Endodermal cell (in vitro differentiated cells): ENCODE measurements at regions not wholly inside any gene's neighbourhood (a gene's known extent, or its start where the extent isn't known, plus 50 kb on each side); places are given as distances from the start of the nearest gene placed in this dataset.

Experiments used
- DNase-seq: peaks from one replicate; pipeline ENCODE4 v3.0.0-alpha.2; 2017
- H3K27ac ChIP-seq: 2 replicates; pipeline ENCODE4 v1.5.1; 2013; ENCODE audit warnings: mild to moderate bottlenecking, low read depth, low read length, moderate library complexity
- H3K27me3 ChIP-seq: 2 replicates; pipeline ENCODE4 v1.6.1; 2013; ENCODE audit warnings: mild to moderate bottlenecking, low read length, moderate library complexity; ENCODE audit not compliant: insufficient read depth, control insufficient read depth, poor library complexity, severe bottlenecking
- H3K36me3 ChIP-seq: 2 replicates; pipeline ENCODE4 v1.7.0; 2013; ENCODE audit warnings: mild to moderate bottlenecking, low read length, moderate library complexity; ENCODE audit not compliant: control insufficient read depth, insufficient read depth
- H3K4me1 ChIP-seq: one replicate; pipeline ENCODE4 v1.7.0; 2013; ENCODE audit warnings: low read length; ENCODE audit not compliant: control insufficient read depth, insufficient read depth
- H3K4me3 ChIP-seq: 2 replicates; pipeline ENCODE4 v1.5.1; 2013; ENCODE audit warnings: mild to moderate bottlenecking, low read length, moderate library complexity
- H3K9ac ChIP-seq: 2 replicates; pipeline ENCODE4 v1.6.1; 2013; ENCODE audit warnings: mild to moderate bottlenecking, low read length, moderate library complexity; ENCODE audit not compliant: poor library complexity, severe bottlenecking; ENCODE audit errors: extremely low read depth
- H3K9me3 ChIP-seq: 2 replicates; pipeline ENCODE4 v1.6.1; 2013; ENCODE audit warnings: mild to moderate bottlenecking, low read length, moderate library complexity; ENCODE audit not compliant: control insufficient read depth
- H3K27ac Mint-ChIP-seq: 2 replicates; pipeline ENCODE4 v1.8.0; 2020; ENCODE audit warnings: mixed read lengths
- H3K27me3 Mint-ChIP-seq: 2 replicates; pipeline ENCODE4 v1.8.0; 2021; ENCODE audit warnings: mild to moderate bottlenecking, mixed read lengths; ENCODE audit not compliant: insufficient read depth
- H3K36me3 Mint-ChIP-seq: 2 replicates; pipeline ENCODE4 v1.8.0; 2020; ENCODE audit warnings: low read depth, mixed read lengths
- H3K4me1 Mint-ChIP-seq: 2 replicates; pipeline ENCODE4 v1.8.0; 2020; ENCODE audit warnings: mixed read lengths
- H3K4me3 Mint-ChIP-seq: 2 replicates; pipeline ENCODE4 v1.8.0; 2020; ENCODE audit warnings: mild to moderate bottlenecking, moderate library complexity, mixed read lengths
- H3K9me3 Mint-ChIP-seq: 2 replicates; pipeline ENCODE4 v1.8.0; 2020; ENCODE audit warnings: mild to moderate bottlenecking, mixed read lengths
- CTCF ChIP-seq: fragments of 200-600 bp; sonication (generic); conservative IDR thresholded peaks from 2 replicates; pipeline ENCODE4 v1.5.0; 2021; ENCODE audit warnings: antibody characterized with exemption, mild to moderate bottlenecking
- WGBS, 2 experiments: methylation state at CpG; one replicate each; pipeline versions ENCODE4 v1.1.5 to v1.1.7; 2013; ENCODE audit warnings: missing lambda C conversion rate in 2 of 2, mixed read lengths in 1 of 2; ENCODE audit not compliant: insufficient coverage in 1 of 2, insufficient read length in 1 of 2; 5-methylcytosine and 5-hydroxymethylcytosine counted together

- Histone ChIP-seq H3K9me3 (no peaks in the 10 kb centered on the region), H3K36me3 (no peaks in the 10 kb centered on the region), H3K27me3 (no peaks in the 10 kb centered on the region), H3K4me1 (no peaks in the 10 kb centered on the region), H3K4me3 (no peak overlapping the region), H3K9ac (no peak overlapping the region), H3K27ac (peak overlapping the region; percentile 97)
- peaks cover 6% of the 10 kb centered on the region for H3K4me1 Mint-ChIP-seq
- H3K27me3 Mint-ChIP-seq = peaks cover 2% of the 10 kb centered on the region
- H3K4me3 Mint-ChIP-seq = no peak overlapping the region
- no peaks in the 10 kb centered on the region for H3K9me3 Mint-ChIP-seq
- no peak overlapping the region for H3K27ac Mint-ChIP-seq
- DNase-seq = no peak
- no peak for TF ChIP-seq CTCF
- no peaks in the 10 kb centered on the region for H3K36me3 Mint-ChIP-seq
- WGBS, 2 experiments = 78% methylated on average over 7 of the region's 7 CpGs; no CpG with 5 or more reads in 1 of the 2 experiments
These were observed 82.0 kb downstream of the UBIAD1 start for GRCh38 chr1:11354893-11355553.

GRCh38 chr1:11355559-11356475, 82.8 kb downstream of the UBIAD1 start:
- H3K9ac ChIP-seq = no peak overlapping the region
- H3K4me1 Mint-ChIP-seq = peaks cover 6% of the 10 kb centered on the region
- no peaks in the 10 kb centered on the region for H3K9me3 Mint-ChIP-seq
- peak overlapping the region; percentile 97 for H3K27ac ChIP-seq
- peak; percentile 41 for TF ChIP-seq CTCF
- 22 to 41% methylated on average over 7 to 21 of the region's 21 CpGs for WGBS, 2 experiments
- no peak overlapping the region for H3K4me3 Mint-ChIP-seq
- no peaks in the 10 kb centered on the region for H3K36me3 Mint-ChIP-seq
- H3K4me1 ChIP-seq = no peaks in the 10 kb centered on the region
- H3K9me3 ChIP-seq = no peaks in the 10 kb centered on the region
- H3K36me3 ChIP-seq = no peaks in the 10 kb centered on the region
- H3K27me3 ChIP-seq = no peaks in the 10 kb centered on the region
- no peak overlapping the region for H3K4me3 ChIP-seq
- DNase-seq = peak; percentile 88
- no peak overlapping the region for H3K27ac Mint-ChIP-seq
- H3K27me3 Mint-ChIP-seq = peaks cover 2% of the 10 kb centered on the region

GRCh38 chr1:11357276-11357675, 84.3 kb downstream of the UBIAD1 start:
- Mint-ChIP-seq H3K4me3 (no peak overlapping the region), H3K27me3 (peaks cover 2% of the 10 kb centered on the region), H3K36me3 (no peaks in the 10 kb centered on the region), H3K4me1 (peaks cover 6% of the 10 kb centered on the region), H3K9me3 (no peaks in the 10 kb centered on the region), H3K27ac (no peak overlapping the region)
- no peak for DNase-seq
- no peak overlapping the region for H3K9ac ChIP-seq
- peak overlapping the region; percentile 75 for H3K27ac ChIP-seq
- no peak for TF ChIP-seq CTCF
- H3K27me3 ChIP-seq = no peaks in the 10 kb centered on the region
- 79 to 80% methylated on average over 13 to 15 of the region's 15 CpGs for WGBS, 2 experiments
- H3K9me3 ChIP-seq = no peaks in the 10 kb centered on the region
- no peaks in the 10 kb centered on the region for H3K4me1 ChIP-seq
- H3K36me3 ChIP-seq = no peaks in the 10 kb centered on the region
- no peak overlapping the region for H3K4me3 ChIP-seq
